Endothelial cell of umbilical vein (primary cell): ENCODE measurements at regions not wholly inside any gene's neighbourhood (a gene's known extent, or its start where the extent isn't known, plus 50 kb on each side); places are given as distances from the start of the nearest gene placed in this dataset.

Experiments
- BruUV-seq: library from RNA; stranded (reverse); fragments of 400-500 nt; replicated peaks from 2 replicates; lab custom pipeline; 2021; lab: Mats Ljungman, UMichigan
- CTCF ChIA-PET: fragments of 300-600, 350-600 bp; sonication (Branson Sonifier 250); formaldehyde crosslinking; loops from one replicate; lab custom pipeline; 2021; ENCODE audit warnings: antibody characterized with exemption, inconsistent platforms; lab: Charles Lee
- POLR2A ChIA-PET: fragments of 300-600, 350-600 bp; sonication (Branson Sonifier 250); formaldehyde crosslinking; loops from one replicate; lab custom pipeline; 2021; ENCODE audit warnings: antibody characterized with exemption, inconsistent platforms; lab: Charles Lee
- DNase-seq: peaks from one replicate; pipeline ENCODE4 v3.0.0-alpha.2; 2011; ENCODE audit warnings: low read depth, low spot score
- FAIRE-seq: peaks from 2 replicates; lab custom pipeline; 2011; peaks lifted over from hg19 to GRCh38; lab: Jason Lieb, UNC
- H2AFZ ChIP-seq: 2 replicates; pipeline ENCODE4 v1.6.0; 2012; ENCODE audit warnings: low read depth, low read length, control low read depth, inconsistent platforms
- H3K27ac ChIP-seq: 2 replicates; pipeline ENCODE4 v1.5.1; 2011; ENCODE audit warnings: low read depth, mild to moderate bottlenecking, control low read depth, low read length, moderate library complexity; ENCODE audit not compliant: insufficient read depth
- H3K27me3 ChIP-seq, 2 experiments: 2 replicates each; pipeline versions ENCODE4 v1.6.0 to v1.6.1; 2011; ENCODE audit warnings: low read length in 2 of 2, mixed read lengths in 1 of 2; ENCODE audit not compliant: control insufficient read depth in 2 of 2, insufficient read depth in 2 of 2
- H3K36me3 ChIP-seq, 2 experiments: 2 replicates in 1 of 2; 3 replicates in 1 of 2; pipeline ENCODE4 v1.5.1; 2011; ENCODE audit warnings: low read length in 2 of 2, mild to moderate bottlenecking in 1 of 2, moderate library complexity in 1 of 2; ENCODE audit not compliant: control insufficient read depth in 2 of 2, insufficient read depth in 2 of 2; ENCODE audit errors: extremely low read depth in 1 of 2
- H3K4me1 ChIP-seq: 3 replicates; pipeline ENCODE4 v1.5.1; 2011; ENCODE audit warnings: mild to moderate bottlenecking, low read length; ENCODE audit not compliant: control insufficient read depth, insufficient read depth; ENCODE audit errors: extremely low read depth
- H3K4me2 ChIP-seq: 2 replicates; pipeline ENCODE4 v1.6.1; 2011; ENCODE audit warnings: low read length, control low read depth, mixed read lengths; ENCODE audit not compliant: insufficient read depth
- H3K4me3 ChIP-seq, 3 experiments: fragments of 200-600 bp in 1 of 3; sonication (generic), shearing (Covaris generic) in 1 of 3; replicated peaks in 1 of 3; 2 replicates each; pipeline ENCODE4 v1.5.1; 2011 to 2016; ENCODE audit warnings: control low read depth in 3 of 3, low read length in 3 of 3, mild to moderate bottlenecking in 2 of 3, inconsistent platforms in 1 of 3, low read depth in 1 of 3, moderate library complexity in 1 of 3; ENCODE audit not compliant: insufficient read depth in 1 of 3
- H3K79me2 ChIP-seq: 2 replicates; pipeline ENCODE4 v1.6.0; 2012; ENCODE audit warnings: low read length, inconsistent platforms; ENCODE audit not compliant: control insufficient read depth, insufficient read depth
- H3K9ac ChIP-seq: replicated peaks from 2 replicates; pipeline ENCODE3; 2011; ENCODE audit warnings: low read length, control low read depth; ENCODE audit not compliant: insufficient read depth; ENCODE audit errors: extremely low read depth
- H3K9me1 ChIP-seq: replicated peaks from 3 replicates; pipeline ENCODE4 v1.6.0; 2011; ENCODE audit warnings: mild to moderate bottlenecking, low read length; ENCODE audit not compliant: control insufficient read depth, insufficient read depth; ENCODE audit errors: extremely low read depth
- H3K9me3 ChIP-seq: replicated peaks from 2 replicates; pipeline ENCODE4 v1.5.1; 2012; ENCODE audit warnings: low read length, inconsistent platforms; ENCODE audit not compliant: control insufficient read depth, insufficient read depth
- H4K20me1 ChIP-seq: replicated peaks from 2 replicates; pipeline ENCODE3; 2011; ENCODE audit warnings: mild to moderate bottlenecking, low read length; ENCODE audit not compliant: control insufficient read depth, insufficient read depth; ENCODE audit errors: extremely low read depth
- CTCF ChIP-seq, 2 donors: IDR thresholded peaks; 1 replicate in 1 of 2; 2 replicates in 1 of 2; pipeline ENCODE4 v1.5.1; 2011; ENCODE audit warnings: low read length in 2 of 2, mild to moderate bottlenecking in 2 of 2, moderate library complexity in 2 of 2, control low read depth in 1 of 2, inconsistent platforms in 1 of 2, low read depth in 1 of 2; ENCODE audit not compliant: insufficient read depth in 1 of 2; ENCODE audit errors: extremely low read depth in 1 of 2
- EZH2 ChIP-seq: IDR thresholded peaks from 2 replicates; pipeline ENCODE4 v1.6.1; 2012; ENCODE audit warnings: borderline replicate concordance, low read depth, mild to moderate bottlenecking, moderate library complexity, low read length, inconsistent platforms; ENCODE audit not compliant: severe bottlenecking
- FOS ChIP-seq: IDR thresholded peaks from 2 replicates; pipeline ENCODE4 v1.6.1; 2011; ENCODE audit warnings: mild to moderate bottlenecking, low read length, moderate library complexity, borderline replicate concordance; ENCODE audit not compliant: insufficient read depth
- GATA2 ChIP-seq: IDR thresholded peaks from 2 replicates; pipeline ENCODE4 v1.7.0; 2011; ENCODE audit warnings: low read depth, mild to moderate bottlenecking, moderate library complexity, mixed read lengths, low read length; ENCODE audit not compliant: insufficient read length, insufficient read depth
- JUN ChIP-seq: IDR thresholded peaks from 2 replicates; pipeline ENCODE4 v1.6.1; 2011; ENCODE audit warnings: borderline replicate concordance, low read depth; ENCODE audit not compliant: insufficient read length, insufficient read depth
- MAX ChIP-seq: IDR thresholded peaks from 2 replicates; pipeline ENCODE4 v1.6.1; 2011; ENCODE audit not compliant: insufficient read depth, insufficient read length
- MYC ChIP-seq: IDR thresholded peaks from one replicate; pipeline ENCODE4 v1.6.1; 2011; ENCODE audit warnings: mild to moderate bottlenecking, low read depth, low read length
- POLR2A ChIP-seq: IDR thresholded peaks from 2 replicates; pipeline ENCODE4 v1.6.1; 2012; ENCODE audit warnings: low read depth, mild to moderate bottlenecking, control low read depth, low read length
- POLR2AphosphoS5 ChIP-seq: IDR thresholded peaks from 2 replicates; pipeline ENCODE4 v1.6.1; 2012; ENCODE audit warnings: low read depth, mild to moderate bottlenecking, control low read depth, low read length, moderate library complexity; ENCODE audit not compliant: insufficient read depth
- dilution Hi-C: fragments of 300-500 bp; cut with MboI; formaldehyde crosslinking; loops from one replicate; pipeline ENCODE4 v1.15.0; 2019; ENCODE audit warnings: low sequenced_read_pairs; ENCODE audit not compliant: extremely low pct_ligation_motif_present
- intact Hi-C: fragments of 100-400 bp; cut with micrococcal nuclease; formaldehyde crosslinking; loops from one replicate; pipeline ENCODE4 v1.10.0; 2022

GRCh38 chr14:95023115-95023514 is 134.2 kb downstream of the DICER1 start:
- dilution Hi-C loops = no loop called here
- Histone ChIP-seq H3K4me1 (no peaks in the 10 kb centered on the region), H3K36me3 (no peaks in the 10 kb centered on the region), H4K20me1 (no peaks in the 10 kb centered on the region), H3K4me2 (no peak overlapping the region), H3K79me2 (no peaks in the 10 kb centered on the region), H3K27me3 (no peaks in the 10 kb centered on the region), H3K9ac (no peak overlapping the region), H3K9me1 (no peaks in the 10 kb centered on the region), H3K27ac (no peak overlapping the region), H3K4me3 (no peak overlapping the region), H2AFZ (no peak overlapping the region), H3K9me3 (no peaks in the 10 kb centered on the region)
- TF ChIP-seq GATA2 = no peak
- TF ChIP-seq JUN = no peak
- no peak for TF ChIP-seq EZH2
- no peak for TF ChIP-seq POLR2AphosphoS5
- TF ChIP-seq FOS = no peak
- no peak for TF ChIP-seq POLR2A
- no peak for TF ChIP-seq MAX
- no peak for TF ChIP-seq MYC
- TF ChIP-seq CTCF (IDR thresholded peaks at IDR 0.05; ENCODE audit: extremely low read depth in 1 of 2, insufficient read depth in 1 of 2, low read depth in 1 of 2, low read length in 2 of 2) = no peak
- FAIRE-seq = no peak
- intact Hi-C loops = no loop called here
- DNase-seq = no peak
- ChIA-PET POLR2A (no interaction called here), CTCF (no interaction called here)
- BruUV-seq = no TSS peak
